Nephron (organoid): ENCODE measurements at regions not wholly inside any gene's neighbourhood (a gene's known extent, or its start where the extent isn't known, plus 50 kb on each side); places are given as distances from the start of the nearest gene placed in this dataset.

Experiments used
- H3K27ac Mint-ChIP-seq, 3 experiments: 2 replicates each; pipeline ENCODE4 v1.8.0; 2020; ENCODE audit warnings: mixed read lengths in 3 of 3, mild to moderate bottlenecking in 2 of 3, moderate library complexity in 1 of 3
- H3K27me3 Mint-ChIP-seq: 2 replicates; pipeline ENCODE4 v1.8.0; 2021; ENCODE audit warnings: low read depth, mild to moderate bottlenecking, moderate library complexity, mixed read lengths
- H3K36me3 Mint-ChIP-seq: 2 replicates; pipeline ENCODE4 v1.8.0; 2020; ENCODE audit warnings: low read depth, mixed read lengths
- H3K4me1 Mint-ChIP-seq: 2 replicates; pipeline ENCODE4 v1.8.0; 2020; ENCODE audit warnings: mixed read lengths
- H3K4me3 Mint-ChIP-seq, 3 experiments: 2 replicates each; pipeline ENCODE4 v1.8.0; 2020; ENCODE audit warnings: mild to moderate bottlenecking in 3 of 3, mixed read lengths in 3 of 3, moderate library complexity in 2 of 3
- H3K9me3 Mint-ChIP-seq: 2 replicates; pipeline ENCODE4 v1.8.0; 2020; ENCODE audit warnings: mixed read lengths
- TF ChIP-seq, protein P1 (sequence below), 3 experiments: fragments of 200-600 bp; sonication (generic); IDR thresholded peaks; one replicate each; pipeline ENCODE4 v1.5.0; 2021; ENCODE audit warnings: antibody characterized with exemption in 3 of 3; ENCODE audit not compliant: unreplicated experiment in 3 of 3

DNA sequence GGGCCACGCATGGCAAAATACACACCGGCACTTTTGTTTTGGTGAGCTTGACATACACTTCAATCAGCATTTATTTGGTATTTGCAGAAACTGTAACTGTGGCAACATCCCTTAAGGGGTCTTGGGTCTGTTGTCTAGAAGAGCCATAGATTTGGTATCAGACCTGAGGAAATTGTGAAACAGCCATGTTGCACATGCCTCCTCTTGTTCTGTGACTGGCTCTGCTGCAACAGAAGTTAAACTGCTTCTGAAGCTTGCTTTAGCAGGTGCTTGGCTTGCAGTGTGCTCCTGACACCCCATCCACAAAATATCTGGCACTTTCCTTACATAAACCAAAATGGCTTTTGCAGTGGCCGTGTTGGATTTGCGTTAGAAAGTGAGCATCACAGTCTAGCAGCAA is 247.3 kb downstream of the GATA3 start:
- Mint-ChIP-seq H3K36me3 (no peaks in the 10 kb centered on the region), H3K27ac (no peak overlapping the region), H3K9me3 (peaks cover 5% of the 10 kb centered on the region), H3K27me3 (peaks cover 90% of the 10 kb centered on the region), H3K4me3 (no peak overlapping the region), H3K4me1 (no peaks in the 10 kb centered on the region)
- TF ChIP-seq, protein P1, sequence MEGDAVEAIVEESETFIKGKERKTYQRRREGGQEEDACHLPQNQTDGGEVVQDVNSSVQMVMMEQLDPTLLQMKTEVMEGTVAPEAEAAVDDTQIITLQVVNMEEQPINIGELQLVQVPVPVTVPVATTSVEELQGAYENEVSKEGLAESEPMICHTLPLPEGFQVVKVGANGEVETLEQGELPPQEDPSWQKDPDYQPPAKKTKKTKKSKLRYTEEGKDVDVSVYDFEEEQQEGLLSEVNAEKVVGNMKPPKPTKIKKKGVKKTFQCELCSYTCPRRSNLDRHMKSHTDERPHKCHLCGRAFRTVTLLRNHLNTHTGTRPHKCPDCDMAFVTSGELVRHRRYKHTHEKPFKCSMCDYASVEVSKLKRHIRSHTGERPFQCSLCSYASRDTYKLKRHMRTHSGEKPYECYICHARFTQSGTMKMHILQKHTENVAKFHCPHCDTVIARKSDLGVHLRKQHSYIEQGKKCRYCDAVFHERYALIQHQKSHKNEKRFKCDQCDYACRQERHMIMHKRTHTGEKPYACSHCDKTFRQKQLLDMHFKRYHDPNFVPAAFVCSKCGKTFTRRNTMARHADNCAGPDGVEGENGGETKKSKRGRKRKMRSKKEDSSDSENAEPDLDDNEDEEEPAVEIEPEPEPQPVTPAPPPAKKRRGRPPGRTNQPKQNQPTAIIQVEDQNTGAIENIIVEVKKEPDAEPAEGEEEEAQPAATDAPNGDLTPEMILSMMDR (IDR thresholded peaks at IDR 0.05; ENCODE audit: unreplicated experiment in 3 of 3) = no peak

DNA sequence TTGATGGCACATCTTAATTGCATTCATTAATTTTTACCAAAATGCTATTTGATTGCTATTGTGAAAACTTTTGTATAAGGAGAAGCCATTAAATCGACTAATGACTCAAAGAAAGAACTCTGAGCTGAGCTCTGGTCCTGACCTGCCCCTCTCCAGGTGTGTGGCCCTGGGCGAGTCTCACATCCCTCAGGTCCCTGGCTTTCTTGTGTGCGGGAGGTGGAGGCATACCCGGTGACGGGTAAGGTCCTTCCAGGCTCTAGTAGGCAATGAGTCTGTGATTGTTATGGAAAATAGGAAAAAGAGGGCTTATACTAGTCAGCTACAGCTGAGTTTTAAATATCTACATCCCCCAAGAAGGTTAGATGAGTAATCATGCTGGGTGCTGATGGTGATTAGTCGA is 248.1 kb downstream of the GATA3 start:
- Mint-ChIP-seq H3K4me3 (no peak overlapping the region), H3K4me1 (no peaks in the 10 kb centered on the region), H3K36me3 (no peaks in the 10 kb centered on the region), H3K9me3 (peaks cover 5% of the 10 kb centered on the region), H3K27me3 (peaks cover 90% of the 10 kb centered on the region), H3K27ac (no peak overlapping the region)
- TF ChIP-seq, protein P1 (IDR thresholded peaks at IDR 0.05; ENCODE audit: unreplicated experiment in 3 of 3) = no peak

DNA sequence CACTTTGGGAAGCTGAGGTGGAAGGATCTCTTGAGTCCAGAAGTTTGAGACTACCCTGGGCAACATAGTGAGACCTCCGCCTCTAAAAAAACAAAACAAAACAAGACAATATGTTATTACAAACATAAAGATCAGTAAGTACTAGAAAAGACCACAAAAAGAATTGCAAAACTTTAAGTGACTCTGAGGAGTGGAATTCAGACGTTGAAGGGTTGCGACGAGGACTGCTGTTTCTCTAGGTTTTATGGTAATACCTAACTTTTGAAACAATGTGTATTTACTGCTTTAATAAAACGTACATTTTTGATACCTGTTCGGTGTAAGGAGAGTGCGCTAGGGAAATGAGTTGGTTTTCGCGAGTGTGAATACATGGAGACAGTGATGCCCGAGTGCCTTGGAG is 250.4 kb downstream of the GATA3 start:
- H3K27me3 Mint-ChIP-seq = peaks cover 72% of the 10 kb centered on the region

DNA sequence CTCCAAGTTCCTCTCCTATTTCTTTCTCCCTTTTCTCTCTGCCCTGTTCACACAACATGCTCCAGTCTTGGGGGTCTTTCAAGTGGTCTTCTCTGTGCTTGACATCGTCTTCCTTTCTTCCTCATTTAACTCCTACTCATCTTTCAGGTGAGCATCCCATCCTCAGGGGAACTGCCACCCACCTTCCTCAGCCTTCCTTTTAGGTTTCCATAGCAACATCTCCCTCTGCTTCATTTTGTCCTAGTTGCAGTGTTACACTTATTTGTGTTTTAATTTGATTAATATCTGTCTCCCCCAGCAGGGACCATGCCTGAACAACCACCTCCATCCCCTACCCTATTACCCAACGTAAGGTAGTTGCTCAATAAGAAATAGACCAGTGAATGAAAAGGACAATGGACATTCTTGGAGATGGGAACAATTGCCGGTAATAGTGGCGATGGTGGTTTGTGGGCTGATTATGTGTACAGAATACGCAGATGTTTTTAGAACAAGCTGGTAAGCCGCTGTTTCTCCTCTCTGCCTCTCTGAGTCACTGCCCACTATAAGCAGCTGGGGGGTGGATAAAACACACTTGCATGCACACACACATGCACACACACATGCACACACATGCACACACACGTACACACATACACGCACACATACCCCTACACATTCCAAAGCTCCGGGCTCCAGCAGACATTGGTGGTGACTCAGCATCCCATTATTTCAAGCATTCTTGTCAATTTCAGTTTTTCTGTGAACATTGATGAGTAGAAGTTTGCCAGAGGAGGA is 251.6 kb downstream of the GATA3 start:
- TF ChIP-seq, protein P1 (IDR thresholded peaks at IDR 0.05; ENCODE audit: unreplicated experiment in 3 of 3) = no peak
- no peak overlapping the region for H3K27ac Mint-ChIP-seq
- no peaks in the 10 kb centered on the region for H3K36me3 Mint-ChIP-seq
- peaks cover 5% of the 10 kb centered on the region for H3K9me3 Mint-ChIP-seq
- peaks cover 63% of the 10 kb centered on the region for H3K27me3 Mint-ChIP-seq
- H3K4me1 Mint-ChIP-seq = no peaks in the 10 kb centered on the region
- H3K4me3 Mint-ChIP-seq = no peak overlapping the region

More for the DNA sequence above, 250.4 kb downstream of the GATA3 start:
- no peaks in the 10 kb centered on the region for H3K4me1 Mint-ChIP-seq
- peaks cover 5% of the 10 kb centered on the region for H3K9me3 Mint-ChIP-seq
- H3K27ac Mint-ChIP-seq = no peak overlapping the region
- TF ChIP-seq, protein P1 (IDR thresholded peaks at IDR 0.05; ENCODE audit: unreplicated experiment in 3 of 3) = no peak
- H3K4me3 Mint-ChIP-seq = no peak overlapping the region
- H3K36me3 Mint-ChIP-seq = no peaks in the 10 kb centered on the region

DNA sequence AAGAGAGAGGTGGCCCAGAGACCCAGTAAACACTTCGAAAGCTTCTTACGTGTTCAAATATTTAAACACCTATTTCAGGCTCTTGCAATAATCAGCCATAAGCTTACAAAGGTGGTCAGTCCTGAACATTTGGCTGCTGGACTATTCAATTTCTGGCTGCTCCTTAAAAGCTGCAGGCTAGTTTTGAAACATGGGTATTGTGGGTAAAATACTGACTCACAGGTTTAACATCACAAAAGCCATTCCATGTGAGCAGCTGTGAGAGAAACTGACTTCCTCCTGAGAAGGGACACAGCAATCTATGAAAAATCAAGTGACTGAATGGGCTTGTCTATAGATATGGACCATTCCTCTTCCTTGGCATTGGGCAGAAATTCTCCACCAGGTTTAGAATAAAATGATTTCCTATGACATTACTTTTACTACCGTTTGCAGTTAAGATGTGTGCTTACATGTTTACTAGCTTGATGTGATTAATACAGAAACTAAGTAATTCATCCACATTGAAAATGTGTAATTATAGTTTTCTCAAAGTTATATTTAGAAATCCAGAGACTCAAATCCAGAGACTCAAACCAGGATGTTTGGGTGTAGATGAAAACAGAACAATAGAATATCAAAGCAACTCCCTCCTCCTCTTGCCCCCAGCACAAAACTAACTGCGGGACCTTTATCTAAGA is 252.3 kb downstream of the GATA3 start:
- Mint-ChIP-seq H3K27me3 (peaks cover 58% of the 10 kb centered on the region), H3K27ac (no peak overlapping the region), H3K36me3 (no peaks in the 10 kb centered on the region), H3K4me1 (no peaks in the 10 kb centered on the region), H3K9me3 (peaks cover 5% of the 10 kb centered on the region), H3K4me3 (no peak overlapping the region)
- TF ChIP-seq, protein P1 (IDR thresholded peaks at IDR 0.05; ENCODE audit: unreplicated experiment in 3 of 3) = no peak
